ENCODE measurements at regions not wholly inside any gene's neighbourhood (a gene's known extent, or its start where the extent isn't known, plus 50 kb on each side); places are given as distances from the start of the nearest gene placed in this dataset.
A peak's percentile ranks its signal among the peaks of the same experiment; 100 is the strongest.

- DNase-seq: no peak
Measured at GRCh38 chr2:41605914-41606313, 441.9 kb upstream of the PKDCC start.

DNA sequence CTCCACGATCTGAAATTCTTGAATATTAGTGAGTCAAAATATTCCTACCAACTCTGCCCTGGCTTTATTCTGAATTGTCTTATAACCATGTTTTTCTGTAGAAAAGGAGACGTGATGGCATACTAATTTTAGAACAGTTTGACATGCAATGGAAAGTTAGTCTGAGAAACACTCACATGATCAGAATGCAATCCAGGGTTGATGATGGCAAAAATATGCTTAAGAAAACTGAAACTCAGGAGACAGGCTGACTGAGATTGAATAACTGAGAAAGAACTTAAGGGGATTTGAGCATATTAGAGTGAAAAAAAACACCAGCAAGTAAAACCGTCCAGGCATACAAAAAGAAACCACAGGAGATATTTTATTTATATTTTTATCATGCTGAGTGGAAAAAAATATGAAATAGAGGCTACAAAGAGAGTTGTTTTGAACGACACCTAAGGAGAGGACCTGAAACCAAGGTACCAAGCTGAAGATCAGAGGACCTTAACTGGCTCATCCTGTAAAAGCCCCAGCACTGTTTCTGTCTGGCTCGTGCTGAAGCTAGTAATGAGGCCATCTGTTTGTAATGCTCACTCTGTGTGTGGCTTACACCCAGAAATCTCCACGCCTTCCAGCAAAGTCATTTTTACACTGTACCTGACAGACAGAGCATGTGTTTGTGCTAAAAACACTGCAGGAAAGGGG, 437.2 kb upstream of the PKDCC start:
- no peak for DNase-seq

DNA sequence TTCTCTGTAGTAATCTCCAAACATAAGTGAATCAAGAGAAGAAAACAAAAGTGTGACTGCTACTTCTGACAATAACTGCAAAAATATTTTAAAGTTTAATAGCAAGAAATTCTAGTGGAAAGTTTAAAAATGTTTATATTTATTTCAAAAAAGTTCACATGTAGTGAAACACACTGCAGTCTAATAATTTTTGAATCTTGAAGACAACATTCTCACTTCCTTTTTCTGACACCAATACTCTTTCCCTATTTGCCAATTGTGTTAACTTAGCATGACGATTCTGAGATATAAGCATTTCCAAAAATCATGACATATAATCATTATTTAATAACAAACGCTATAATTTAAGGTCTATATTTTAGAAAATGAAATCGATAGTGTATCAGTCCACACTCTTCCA, 429.1 kb upstream of the PKDCC start:
- no peak for DNase-seq

- no peak for DNase-seq
Measured at GRCh38 chr2:41621095-41621494, 426.7 kb upstream of the PKDCC start.

- DNase-seq: no peak
Measured at GRCh38 chr2:41621563-41621962, 426.3 kb upstream of the PKDCC start.

DNA sequence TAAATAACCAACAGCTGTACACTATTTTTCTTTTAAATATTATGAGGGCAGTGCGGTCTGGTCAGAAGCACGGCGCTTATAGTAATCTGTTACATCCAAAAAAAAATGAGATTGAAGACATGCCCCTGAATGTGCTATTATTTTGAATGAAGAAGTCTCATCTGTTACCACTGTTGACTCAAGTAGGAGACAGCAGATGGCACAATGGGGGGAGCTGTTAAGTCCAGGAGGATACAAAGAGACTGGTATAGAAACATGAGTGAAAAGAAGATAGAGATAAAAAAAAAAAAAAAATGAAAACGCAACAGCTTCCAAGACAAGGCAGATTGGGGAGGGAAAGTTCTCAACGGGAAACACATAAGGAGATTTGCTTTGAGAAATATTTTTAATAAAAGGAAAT, 425.5 kb upstream of the PKDCC start:
- DNase-seq: no peak

GRCh38 chr2:41626936-41627335, 420.9 kb upstream of the PKDCC start:
- no peak for DNase-seq

DNA sequence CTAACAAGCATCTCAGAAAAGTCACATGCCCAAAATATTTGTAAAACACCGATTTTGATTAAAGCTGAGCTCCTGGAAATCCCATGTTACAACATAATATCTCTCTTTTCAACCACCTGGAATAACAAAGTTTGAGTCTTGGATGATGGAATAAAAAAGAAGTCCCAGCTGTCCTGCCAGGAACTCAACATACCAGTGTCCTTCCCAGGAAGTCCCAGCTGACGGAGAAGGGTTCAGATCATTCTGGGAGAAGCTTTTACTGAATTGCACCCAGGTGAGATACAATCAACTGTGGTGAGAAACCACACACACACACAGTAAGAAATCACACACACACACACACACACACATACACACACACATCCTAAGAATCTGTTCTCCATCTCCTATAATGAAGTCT, 413.1 kb upstream of the PKDCC start:
- no peak for DNase-seq

GRCh38 chr2:41644936-41645335, 402.9 kb upstream of the PKDCC start:
- DNase-seq: no peak

DNA sequence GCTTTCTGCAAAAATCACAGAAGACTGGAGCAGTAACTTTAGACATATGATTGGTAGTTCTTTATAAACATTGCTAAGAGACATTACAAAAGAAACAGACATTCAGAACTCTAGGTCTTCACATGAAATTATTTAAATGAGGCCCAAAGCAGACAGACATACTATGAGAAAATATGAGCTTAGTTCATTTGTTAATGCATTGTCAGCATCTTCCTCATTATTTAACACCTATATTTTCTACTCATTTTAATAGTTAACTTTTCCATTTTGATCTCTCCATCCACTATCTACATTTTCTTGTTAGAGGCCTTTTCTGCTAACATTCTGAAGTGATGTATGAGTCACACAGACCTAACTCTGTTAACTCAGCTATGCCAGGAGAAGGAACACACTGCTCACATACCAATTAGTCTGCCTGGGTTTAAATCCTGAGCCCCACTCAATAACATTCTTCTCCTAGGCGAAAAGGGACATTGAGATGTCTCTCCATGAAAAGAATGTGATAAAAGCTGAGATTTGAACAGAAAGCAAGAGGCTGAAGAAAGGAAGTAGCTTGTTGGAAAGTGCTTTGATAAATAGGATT, 400.3 kb upstream of the PKDCC start:
- no peak for DNase-seq

GRCh38 chr2:41657226-41657625, 390.6 kb upstream of the PKDCC start:
- no peak for DNase-seq

DNA sequence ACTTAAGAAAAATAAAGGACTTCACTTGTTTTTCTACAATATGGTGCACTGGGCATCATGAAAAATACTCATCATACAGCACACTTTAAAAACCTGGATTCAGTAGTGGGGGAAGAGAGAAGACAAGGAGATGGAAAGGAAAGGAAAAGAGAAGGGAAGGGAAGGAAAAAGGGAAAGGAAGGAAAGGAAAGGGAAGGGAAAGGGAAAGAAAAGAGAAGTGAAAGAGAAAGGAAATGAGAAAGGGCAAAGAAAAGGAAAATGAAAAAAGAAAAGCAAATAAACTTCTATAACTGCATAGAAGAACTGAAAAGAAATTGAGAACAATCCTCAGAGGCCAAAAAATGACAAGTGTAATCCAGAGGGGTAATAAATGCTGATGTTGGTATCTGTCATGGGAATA, 388.1 kb upstream of the PKDCC start:
- DNase-seq: no peak

GRCh38 chr2:41662461-41662860, 385.4 kb upstream of the PKDCC start:
- DNase-seq: no peak

GRCh38 chr2:41663056-41663455, 384.8 kb upstream of the PKDCC start:
- DNase-seq: no peak

DNA sequence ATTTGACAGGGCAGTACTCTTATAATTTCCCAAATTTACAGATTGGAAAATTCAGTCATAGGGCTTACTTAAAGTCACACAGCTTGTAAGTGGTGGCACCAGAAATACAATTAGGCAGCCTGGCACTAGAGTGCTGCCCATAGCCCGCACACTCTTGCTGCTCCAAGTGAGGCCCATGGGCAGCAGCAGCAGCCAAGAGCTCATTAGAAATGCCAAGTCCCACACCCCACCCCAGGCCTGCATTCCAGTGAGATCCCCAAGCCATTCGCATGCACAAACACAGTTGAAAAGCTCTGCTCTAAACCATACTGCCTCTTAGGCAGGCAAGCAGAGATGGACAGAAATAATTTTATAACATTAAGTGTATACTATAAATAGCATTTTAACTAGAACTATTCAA, 379.3 kb upstream of the PKDCC start:
- no peak for DNase-seq

GRCh38 chr2:41678639-41679038, 369.2 kb upstream of the PKDCC start:
- no peak for DNase-seq

- no peak for DNase-seq
Measured at GRCh38 chr2:41686156-41686555, 361.7 kb upstream of the PKDCC start.

GRCh38 chr2:41691561-41691960, 356.3 kb upstream of the PKDCC start:
- no peak for DNase-seq

GRCh38 chr2:41694536-41695049, 353.2 kb upstream of the PKDCC start:
- no peak for DNase-seq

DNA sequence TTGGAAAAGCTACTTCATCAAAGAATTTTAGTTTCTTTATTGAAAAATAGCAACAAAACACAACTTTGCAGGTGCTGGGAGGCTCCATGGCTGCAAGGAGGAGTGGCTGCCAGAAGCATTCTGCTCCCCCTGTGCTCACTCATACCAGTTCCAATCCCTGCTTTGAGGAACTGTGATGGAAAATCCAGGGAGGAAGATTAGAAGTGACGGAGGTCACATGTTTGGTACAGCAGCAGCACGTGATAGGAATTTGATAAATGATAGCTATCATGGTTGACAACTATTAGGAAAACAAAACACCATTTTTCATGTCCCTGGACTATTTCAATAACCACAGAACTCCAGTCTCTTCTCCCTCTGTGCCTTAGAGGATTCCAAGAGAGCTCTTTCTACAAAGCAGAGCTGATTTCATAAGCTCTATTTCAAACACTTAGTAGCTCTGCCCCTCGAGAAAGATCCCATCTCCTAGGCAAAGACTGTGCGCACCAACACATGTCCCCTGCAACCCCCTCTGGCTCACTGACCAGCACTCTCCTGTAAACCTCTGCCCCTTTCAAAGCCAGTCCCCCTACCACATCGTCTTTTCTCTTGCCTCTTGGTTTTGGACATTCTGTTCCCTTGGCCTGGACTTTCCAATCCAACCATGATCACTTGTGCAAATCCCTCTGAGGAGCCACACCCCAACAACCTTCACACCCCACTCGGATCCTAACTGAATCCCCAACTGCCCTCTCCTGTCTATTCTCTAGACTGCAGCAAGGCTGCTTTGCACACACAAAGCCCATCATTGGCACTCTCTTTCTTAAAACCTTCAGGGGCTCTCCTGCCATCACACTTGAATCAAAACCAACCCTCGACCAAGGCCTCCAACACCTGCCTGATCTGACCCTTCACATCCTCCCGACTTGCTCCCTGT, 352.4 kb upstream of the PKDCC start:
- no peak for DNase-seq

DNA sequence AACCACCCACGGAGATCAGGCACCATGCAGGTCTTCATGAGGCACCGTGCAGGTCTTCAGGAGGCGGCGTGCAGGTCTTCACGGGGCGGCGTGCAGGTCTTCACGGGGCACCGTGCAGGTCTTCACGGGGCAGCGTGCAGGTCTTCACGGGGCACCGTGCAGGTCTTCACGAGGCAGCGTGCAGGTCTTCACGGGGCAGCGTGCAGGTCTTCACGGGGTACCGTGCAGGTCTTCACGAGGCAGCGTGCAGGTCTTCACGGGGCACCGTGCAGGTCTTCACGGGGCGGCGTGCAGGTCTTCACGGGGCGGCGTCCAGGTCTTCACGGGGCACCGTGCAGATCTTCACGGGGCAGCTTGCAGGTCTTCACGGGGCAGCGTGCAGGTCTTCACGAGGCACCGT, 350.4 kb upstream of the PKDCC start:
- DNase-seq: no peak

DNA sequence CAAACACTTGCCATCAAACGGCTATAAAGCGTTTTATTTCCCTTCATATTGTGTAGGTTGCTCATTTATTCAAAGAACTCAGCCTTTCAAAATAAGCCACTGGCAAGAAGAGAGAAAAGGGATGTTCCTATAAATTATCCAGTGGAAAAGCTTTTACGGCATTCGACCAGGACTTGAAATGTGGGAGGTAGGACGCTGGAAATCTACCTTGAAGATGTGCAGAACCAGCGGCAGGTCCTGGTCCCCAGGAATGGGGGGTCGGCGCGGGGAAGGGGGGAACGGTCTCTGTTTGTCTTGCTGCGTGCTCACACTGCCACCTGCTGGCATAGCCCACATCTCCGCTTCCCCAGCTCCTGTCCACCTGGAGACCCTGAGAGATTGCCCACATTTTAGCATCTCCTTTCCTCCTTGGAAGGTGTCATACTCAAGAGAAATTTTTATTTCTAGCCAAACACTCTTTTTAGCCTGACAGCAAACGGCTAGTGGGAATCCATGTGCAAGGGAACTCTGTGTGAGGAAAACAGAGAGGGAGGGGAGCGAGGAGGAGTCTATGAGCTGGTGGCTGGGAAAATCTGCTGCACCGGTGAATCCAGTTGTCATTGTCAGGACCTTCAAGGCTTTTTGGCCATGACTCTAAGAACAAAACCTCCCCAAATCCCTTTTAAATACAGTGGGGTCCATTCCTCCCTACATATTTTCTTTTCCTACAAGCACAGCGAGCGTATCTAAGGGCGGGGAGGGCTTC, 349.0 kb upstream of the PKDCC start:
- peak; percentile 12 for DNase-seq

- DNase-seq: no peak
Measured at GRCh38 chr2:41701231-41701630, 346.6 kb upstream of the PKDCC start.

Measured in CD4-positive, alpha-beta T cell treated with Interleukin-17A for 4 hours (primary cell).